Esophagus muscularis mucosa (tissue), 4 donors: ENCODE measurements at regions not wholly inside any gene's neighbourhood (a gene's known extent, or its start where the extent isn't known, plus 50 kb on each side); places are given as distances from the start of the nearest gene placed in this dataset.

ENCODE experiments used
- EP300 ChIP-seq: sonication (generic); formaldehyde crosslinking; IDR thresholded peaks from one replicate; pipeline ENCODE4 v1.6.1; 2017; ENCODE audit warnings: antibody characterized with exemption
- POLR2A ChIP-seq: fragments of 450-650 bp; IDR thresholded peaks from one replicate; pipeline ENCODE4 v1.6.1; 2017; ENCODE audit warnings: antibody characterized with exemption, moderate library complexity, mild to moderate bottlenecking, low read depth
- POLR2AphosphoS5 ChIP-seq, 2 donors: sonication (generic); formaldehyde crosslinking; IDR thresholded peaks; one replicate each; pipeline ENCODE4 v1.6.1; 2017; ENCODE audit warnings: antibody characterized with exemption in 2 of 2
- TF ChIP-seq, protein P1 (sequence below), 3 experiments: fragments of 200-600 bp in 2 of 3; fragments of 450-650 bp in 1 of 3; sonication (generic) in 2 of 3; IDR thresholded peaks; one replicate each; pipeline ENCODE4 v1.5.1; 2017 to 2019; ENCODE audit warnings: antibody characterized with exemption in 3 of 3, mild to moderate bottlenecking in 2 of 3, moderate library complexity in 1 of 3

DNA sequence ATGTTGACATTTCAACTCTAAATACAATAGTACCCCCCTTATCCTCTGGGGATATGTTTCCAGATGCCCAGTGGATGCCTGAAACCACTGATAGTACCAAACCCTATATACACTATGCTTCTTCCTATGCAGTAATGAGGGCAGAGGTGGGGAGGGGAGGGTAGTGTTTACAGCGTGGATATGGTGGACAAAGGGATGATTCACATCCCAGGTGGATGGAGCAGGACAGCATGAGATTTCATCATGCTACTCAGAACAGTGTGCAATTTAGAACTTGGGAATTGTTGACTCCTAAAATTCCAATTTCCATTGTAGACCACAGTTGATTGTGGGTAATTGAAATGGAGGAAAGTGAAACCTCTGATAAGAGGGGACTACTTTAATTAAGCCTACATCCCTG lies 75.4 kb downstream of the TSN start:
- TF ChIP-seq, protein P1, sequence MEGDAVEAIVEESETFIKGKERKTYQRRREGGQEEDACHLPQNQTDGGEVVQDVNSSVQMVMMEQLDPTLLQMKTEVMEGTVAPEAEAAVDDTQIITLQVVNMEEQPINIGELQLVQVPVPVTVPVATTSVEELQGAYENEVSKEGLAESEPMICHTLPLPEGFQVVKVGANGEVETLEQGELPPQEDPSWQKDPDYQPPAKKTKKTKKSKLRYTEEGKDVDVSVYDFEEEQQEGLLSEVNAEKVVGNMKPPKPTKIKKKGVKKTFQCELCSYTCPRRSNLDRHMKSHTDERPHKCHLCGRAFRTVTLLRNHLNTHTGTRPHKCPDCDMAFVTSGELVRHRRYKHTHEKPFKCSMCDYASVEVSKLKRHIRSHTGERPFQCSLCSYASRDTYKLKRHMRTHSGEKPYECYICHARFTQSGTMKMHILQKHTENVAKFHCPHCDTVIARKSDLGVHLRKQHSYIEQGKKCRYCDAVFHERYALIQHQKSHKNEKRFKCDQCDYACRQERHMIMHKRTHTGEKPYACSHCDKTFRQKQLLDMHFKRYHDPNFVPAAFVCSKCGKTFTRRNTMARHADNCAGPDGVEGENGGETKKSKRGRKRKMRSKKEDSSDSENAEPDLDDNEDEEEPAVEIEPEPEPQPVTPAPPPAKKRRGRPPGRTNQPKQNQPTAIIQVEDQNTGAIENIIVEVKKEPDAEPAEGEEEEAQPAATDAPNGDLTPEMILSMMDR (IDR thresholded peaks at IDR 0.05), result no peak
- TF ChIP-seq POLR2AphosphoS5 (IDR thresholded peaks at IDR 0.05) (no peak), POLR2A (no peak), EP300 (no peak)
